Keratinocyte (primary cell): ENCODE measurements at regions not wholly inside any gene's neighbourhood (a gene's known extent, or its start where the extent isn't known, plus 50 kb on each side); places are given as distances from the start of the nearest gene placed in this dataset.
"Not testable (repeated sequence)": the region's sequence is repeated elsewhere in the genome, so short reads cannot be mapped to it uniquely, and the experiment has no call there.

ENCODE experiments used
- DNase-seq: peaks from one replicate; pipeline ENCODE4 v3.0.0-alpha.2; 2011; ENCODE audit warnings: low read depth, missing footprints, low spot score
- FAIRE-seq: peaks from 2 replicates; lab custom pipeline; 2011; peaks lifted over from hg19 to GRCh38; lab: Jason Lieb, UNC
- H2AFZ ChIP-seq: 2 replicates; pipeline ENCODE4 v1.6.0; 2012; ENCODE audit warnings: low read length, control low read depth, inconsistent platforms; ENCODE audit not compliant: control insufficient read depth
- H3K27ac ChIP-seq: 2 replicates; pipeline ENCODE4 v1.5.1; 2011; ENCODE audit warnings: low read length; ENCODE audit not compliant: control insufficient read depth, insufficient read depth
- H3K27me3 ChIP-seq: 3 replicates; pipeline ENCODE4 v1.6.0; 2011; ENCODE audit warnings: low read length; ENCODE audit not compliant: control insufficient read depth, insufficient read depth; ENCODE audit errors: extremely low read depth
- H3K36me3 ChIP-seq, 2 experiments: 2 replicates in 1 of 2; 3 replicates in 1 of 2; pipeline ENCODE4 v1.5.1; 2011; ENCODE audit warnings: low read length in 2 of 2, mild to moderate bottlenecking in 1 of 2; ENCODE audit not compliant: control insufficient read depth in 2 of 2, insufficient read depth in 2 of 2; ENCODE audit errors: extremely low read depth in 1 of 2
- H3K4me1 ChIP-seq: 3 replicates; pipeline ENCODE4 v1.5.1; 2011; ENCODE audit warnings: low read length; ENCODE audit not compliant: control insufficient read depth, insufficient read depth; ENCODE audit errors: extremely low read depth
- H3K4me2 ChIP-seq: 3 replicates; pipeline ENCODE4 v1.6.0; 2011; ENCODE audit warnings: low read depth, low read length; ENCODE audit not compliant: control insufficient read depth, insufficient read depth; ENCODE audit errors: extremely low read depth
- H3K4me3 ChIP-seq, 3 experiments: fragments of 200-600 bp in 1 of 3; sonication (generic) in 1 of 3; 2 replicates in 2 of 3; 3 replicates in 1 of 3; pipeline ENCODE4 v1.5.1; 2011 to 2016; ENCODE audit warnings: low read length in 3 of 3, mild to moderate bottlenecking in 3 of 3, control low read depth in 2 of 3, inconsistent platforms in 1 of 3, low read depth in 1 of 3, mixed read lengths in 1 of 3, mixed run types in 1 of 3, moderate library complexity in 1 of 3; ENCODE audit not compliant: control insufficient read depth in 2 of 3, insufficient read depth in 2 of 3; ENCODE audit errors: extremely low read depth in 1 of 3
- H3K79me2 ChIP-seq: 2 replicates; pipeline ENCODE4 v1.6.0; 2012; ENCODE audit warnings: low read length; ENCODE audit not compliant: control insufficient read depth, insufficient read depth
- H3K9ac ChIP-seq: 3 replicates; pipeline ENCODE4 v1.6.0; 2011; ENCODE audit warnings: low read length; ENCODE audit not compliant: control insufficient read depth, insufficient read depth; ENCODE audit errors: extremely low read depth
- H3K9me1 ChIP-seq: 3 replicates; pipeline ENCODE4 v1.6.0; 2011; ENCODE audit warnings: low read length; ENCODE audit not compliant: control insufficient read depth, insufficient read depth; ENCODE audit errors: extremely low read depth
- H3K9me3 ChIP-seq: 2 replicates; pipeline ENCODE4 v1.5.1; 2012; ENCODE audit warnings: low read depth, low read length; ENCODE audit not compliant: control insufficient read depth
- H4K20me1 ChIP-seq: 3 replicates; pipeline ENCODE4 v1.6.0; 2011; ENCODE audit warnings: low read length; ENCODE audit not compliant: control insufficient read depth, insufficient read depth; ENCODE audit errors: extremely low read depth
- EZH2 ChIP-seq: IDR thresholded peaks from one replicate; pipeline ENCODE4 v1.6.1; 2012; ENCODE audit warnings: inconsistent platforms, mild to moderate bottlenecking, low read length, moderate library complexity
- dilution Hi-C: fragments of 300-500 bp; cut with MboI; formaldehyde crosslinking; loops from one replicate; pipeline ENCODE4 v1.7.0; 2020; ENCODE audit warnings: low sequenced_read_pairs; ENCODE audit not compliant: extremely low pct_ligation_motif_present
- TF ChIP-seq, protein P1 (sequence below), 3 experiments: IDR thresholded peaks in 1 of 3; conservative IDR thresholded peaks in 1 of 3; optimal IDR thresholded peaks in 1 of 3; 2 replicates in 2 of 3; 3 replicates in 1 of 3; pipeline versions ENCODE3 to v1.5.1; 2011; ENCODE audit warnings: low read length in 3 of 3, mild to moderate bottlenecking in 3 of 3, moderate library complexity in 2 of 3, control low read depth in 1 of 3, inconsistent platforms in 1 of 3; ENCODE audit not compliant: insufficient read depth in 2 of 3; ENCODE audit errors: extremely low read depth in 1 of 3

GRCh38 chr19:37309834-37310575, 60.9 kb upstream of the ZNF527 start:
- H3K27me3 ChIP-seq = no peaks in the 10 kb centered on the region
- H3K4me1 ChIP-seq = no peaks in the 10 kb centered on the region
- H3K27ac ChIP-seq = no peak overlapping the region
- no peaks in the 10 kb centered on the region for H3K36me3 ChIP-seq
- DNase-seq = no peak
- no peak for TF ChIP-seq EZH2
- TF ChIP-seq, protein P1, sequence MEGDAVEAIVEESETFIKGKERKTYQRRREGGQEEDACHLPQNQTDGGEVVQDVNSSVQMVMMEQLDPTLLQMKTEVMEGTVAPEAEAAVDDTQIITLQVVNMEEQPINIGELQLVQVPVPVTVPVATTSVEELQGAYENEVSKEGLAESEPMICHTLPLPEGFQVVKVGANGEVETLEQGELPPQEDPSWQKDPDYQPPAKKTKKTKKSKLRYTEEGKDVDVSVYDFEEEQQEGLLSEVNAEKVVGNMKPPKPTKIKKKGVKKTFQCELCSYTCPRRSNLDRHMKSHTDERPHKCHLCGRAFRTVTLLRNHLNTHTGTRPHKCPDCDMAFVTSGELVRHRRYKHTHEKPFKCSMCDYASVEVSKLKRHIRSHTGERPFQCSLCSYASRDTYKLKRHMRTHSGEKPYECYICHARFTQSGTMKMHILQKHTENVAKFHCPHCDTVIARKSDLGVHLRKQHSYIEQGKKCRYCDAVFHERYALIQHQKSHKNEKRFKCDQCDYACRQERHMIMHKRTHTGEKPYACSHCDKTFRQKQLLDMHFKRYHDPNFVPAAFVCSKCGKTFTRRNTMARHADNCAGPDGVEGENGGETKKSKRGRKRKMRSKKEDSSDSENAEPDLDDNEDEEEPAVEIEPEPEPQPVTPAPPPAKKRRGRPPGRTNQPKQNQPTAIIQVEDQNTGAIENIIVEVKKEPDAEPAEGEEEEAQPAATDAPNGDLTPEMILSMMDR (optimal IDR thresholded peaks at IDR 0.05 in 1 of 3, IDR thresholded peaks at IDR 0.05 in 1 of 3, conservative IDR thresholded peaks at IDR 0.05 in 1 of 3; ENCODE audit: extremely low read depth in 1 of 3, insufficient read depth in 2 of 3, low read length in 3 of 3) = peak in 2 of 3 experiments; percentile 6 to 39
- no peak for FAIRE-seq
- no peaks in the 10 kb centered on the region for H3K79me2 ChIP-seq
- no peaks in the 10 kb centered on the region for H3K9me1 ChIP-seq
- dilution Hi-C loops = no loop called here
- H3K4me3 ChIP-seq = no peak overlapping the region
- H4K20me1 ChIP-seq = no peaks in the 10 kb centered on the region
- peaks cover 4% of the 10 kb centered on the region for H3K9me3 ChIP-seq
- H2AFZ ChIP-seq = no peak overlapping the region
- H3K9ac ChIP-seq = no peak overlapping the region
- H3K4me2 ChIP-seq = no peak overlapping the region

DNA sequence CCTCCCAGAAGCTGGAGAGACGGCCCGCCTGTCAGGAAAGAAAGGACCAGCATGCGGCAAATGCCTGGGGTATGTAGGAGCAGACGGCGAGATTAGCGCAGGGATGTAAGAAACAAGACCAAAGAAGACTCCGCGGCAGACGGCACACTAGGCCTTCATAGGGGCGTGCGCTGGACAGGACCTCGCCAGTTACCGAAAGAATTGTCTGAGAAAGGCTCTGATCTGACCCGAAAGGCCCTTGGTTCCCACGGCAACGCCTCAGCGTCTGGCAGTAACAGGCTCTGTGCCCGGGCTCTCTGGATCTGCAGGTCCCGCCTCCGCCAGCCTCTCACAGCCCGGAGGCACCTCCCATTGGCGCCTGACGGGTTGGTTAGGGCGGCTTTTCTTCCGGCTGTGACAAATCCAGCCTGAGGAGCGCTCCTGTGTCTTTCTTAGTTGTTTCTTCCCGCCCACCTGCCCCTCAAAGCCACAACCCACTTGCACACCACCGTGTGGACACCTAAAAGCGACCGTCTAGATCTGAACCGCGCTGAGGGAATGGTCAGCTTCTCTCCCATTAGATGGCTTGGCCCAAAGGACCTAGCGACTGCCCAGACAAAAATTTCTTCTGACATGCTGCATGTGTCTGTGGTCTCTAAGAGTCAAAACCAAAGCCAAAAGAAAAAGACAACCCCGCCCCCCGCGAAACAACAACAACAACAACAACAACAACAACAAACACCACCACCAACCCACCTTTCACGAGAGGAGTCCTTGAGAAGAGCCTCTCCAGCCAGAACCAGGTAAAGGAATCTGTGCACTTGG, 58.2 kb upstream of the ZNF527 start:
- peak overlapping the region; percentile 83 for H2AFZ ChIP-seq
- H3K9ac ChIP-seq = not testable (repeated sequence)

More for the DNA sequence above, 58.2 kb upstream of the ZNF527 start:
- H3K4me3 ChIP-seq = peak overlapping the region in 2 of 3 experiments; percentile 15 to 34
- H3K36me3 ChIP-seq, dilution Hi-C loops, H3K27me3 ChIP-seq, H3K9me3 ChIP-seq, H4K20me1 ChIP-seq, FAIRE-seq, DNase-seq, H3K9me1 ChIP-seq, H3K79me2 ChIP-seq, H3K27ac ChIP-seq, H3K4me1 ChIP-seq: not testable (repeated sequence)
- H3K4me2 ChIP-seq = peak overlapping the region; percentile 69
